HFFc6 (cell line): ENCODE measurements at regions not wholly inside any gene's neighbourhood (a gene's known extent, or its start where the extent isn't known, plus 50 kb on each side); places are given as distances from the start of the nearest gene placed in this dataset.

Experiments
- DNase-seq: peaks from one replicate; pipeline ENCODE4 v3.0.0-alpha.2; 2018
- H3K27ac Mint-ChIP-seq: 2 replicates; pipeline ENCODE4 v1.8.0; 2020; ENCODE audit warnings: mild to moderate bottlenecking, mixed read lengths
- H3K27me3 Mint-ChIP-seq: 2 replicates; pipeline ENCODE4 v1.8.0; 2021; ENCODE audit warnings: mild to moderate bottlenecking, moderate library complexity, mixed read lengths; ENCODE audit not compliant: insufficient read depth
- H3K36me3 Mint-ChIP-seq: 2 replicates; pipeline ENCODE4 v1.8.0; 2021; ENCODE audit warnings: low read depth, mixed read lengths
- H3K4me1 Mint-ChIP-seq: 2 replicates; pipeline ENCODE4 v1.8.0; 2020; ENCODE audit warnings: low read depth, mixed read lengths
- H3K4me3 Mint-ChIP-seq: 2 replicates; pipeline ENCODE4 v1.8.0; 2020; ENCODE audit warnings: mild to moderate bottlenecking, moderate library complexity, mixed read lengths
- H3K9me3 Mint-ChIP-seq: 2 replicates; pipeline ENCODE4 v1.8.0; 2020; ENCODE audit warnings: mild to moderate bottlenecking, mixed read lengths
- TF ChIP-seq, protein P1 (sequence below): fragments of 200-600 bp; sonication (generic); IDR thresholded peaks from 2 replicates; pipeline ENCODE4 v1.5.0; 2021; ENCODE audit warnings: antibody characterized with exemption, mild to moderate bottlenecking

DNA sequence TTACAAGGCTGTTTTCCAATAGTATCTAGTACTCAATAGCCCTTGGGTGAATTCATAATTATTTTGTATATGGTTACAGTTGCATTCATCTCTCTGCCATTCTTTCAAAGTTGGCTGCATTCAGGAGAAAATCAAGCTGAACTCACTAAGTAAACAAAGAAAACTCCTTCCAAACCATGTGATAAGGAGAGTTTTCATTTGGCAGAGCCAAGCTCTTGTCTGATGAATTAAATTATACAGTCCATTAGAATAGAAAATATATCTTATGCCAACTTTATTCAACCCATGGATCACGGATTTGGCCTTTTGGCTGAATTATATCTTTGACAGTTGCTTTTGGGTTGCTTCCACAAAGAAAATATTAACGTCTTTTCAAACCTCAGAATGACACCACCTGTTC is 272.3 kb upstream of the ROBO1 start:
- no peak for DNase-seq
- Mint-ChIP-seq H3K4me1 (no peaks in the 10 kb centered on the region), H3K36me3 (no peaks in the 10 kb centered on the region), H3K27ac (no peak overlapping the region), H3K9me3 (peaks cover 32% of the 10 kb centered on the region), H3K27me3 (no peaks in the 10 kb centered on the region), H3K4me3 (no peak overlapping the region)
- TF ChIP-seq, protein P1, sequence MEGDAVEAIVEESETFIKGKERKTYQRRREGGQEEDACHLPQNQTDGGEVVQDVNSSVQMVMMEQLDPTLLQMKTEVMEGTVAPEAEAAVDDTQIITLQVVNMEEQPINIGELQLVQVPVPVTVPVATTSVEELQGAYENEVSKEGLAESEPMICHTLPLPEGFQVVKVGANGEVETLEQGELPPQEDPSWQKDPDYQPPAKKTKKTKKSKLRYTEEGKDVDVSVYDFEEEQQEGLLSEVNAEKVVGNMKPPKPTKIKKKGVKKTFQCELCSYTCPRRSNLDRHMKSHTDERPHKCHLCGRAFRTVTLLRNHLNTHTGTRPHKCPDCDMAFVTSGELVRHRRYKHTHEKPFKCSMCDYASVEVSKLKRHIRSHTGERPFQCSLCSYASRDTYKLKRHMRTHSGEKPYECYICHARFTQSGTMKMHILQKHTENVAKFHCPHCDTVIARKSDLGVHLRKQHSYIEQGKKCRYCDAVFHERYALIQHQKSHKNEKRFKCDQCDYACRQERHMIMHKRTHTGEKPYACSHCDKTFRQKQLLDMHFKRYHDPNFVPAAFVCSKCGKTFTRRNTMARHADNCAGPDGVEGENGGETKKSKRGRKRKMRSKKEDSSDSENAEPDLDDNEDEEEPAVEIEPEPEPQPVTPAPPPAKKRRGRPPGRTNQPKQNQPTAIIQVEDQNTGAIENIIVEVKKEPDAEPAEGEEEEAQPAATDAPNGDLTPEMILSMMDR, result no peak

DNA sequence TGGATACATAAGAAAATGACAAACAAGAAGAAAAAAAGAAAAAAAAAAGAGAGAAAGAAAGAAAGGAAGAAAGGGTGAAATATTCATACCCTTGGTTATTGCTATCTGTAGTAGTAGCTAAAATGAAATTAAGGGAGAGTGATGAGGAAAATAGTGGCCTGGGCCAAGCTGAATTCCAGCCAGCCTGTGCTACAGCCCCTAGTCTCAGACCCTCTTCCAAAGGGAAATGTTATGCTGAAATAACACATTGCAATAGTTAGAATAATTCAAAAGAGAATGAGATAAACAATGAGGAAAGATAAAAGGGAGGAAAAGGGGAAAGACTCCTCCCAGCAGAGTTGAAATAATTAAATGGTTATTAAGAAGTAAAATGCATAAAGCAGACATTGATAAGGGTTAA is 268.4 kb upstream of the ROBO1 start:
- Mint-ChIP-seq H3K27ac (no peak overlapping the region), H3K27me3 (no peaks in the 10 kb centered on the region), H3K4me3 (no peak overlapping the region), H3K36me3 (no peaks in the 10 kb centered on the region), H3K4me1 (no peaks in the 10 kb centered on the region), H3K9me3 (peaks cover 27% of the 10 kb centered on the region)
- no peak for DNase-seq
- TF ChIP-seq, protein P1, result no peak

DNA sequence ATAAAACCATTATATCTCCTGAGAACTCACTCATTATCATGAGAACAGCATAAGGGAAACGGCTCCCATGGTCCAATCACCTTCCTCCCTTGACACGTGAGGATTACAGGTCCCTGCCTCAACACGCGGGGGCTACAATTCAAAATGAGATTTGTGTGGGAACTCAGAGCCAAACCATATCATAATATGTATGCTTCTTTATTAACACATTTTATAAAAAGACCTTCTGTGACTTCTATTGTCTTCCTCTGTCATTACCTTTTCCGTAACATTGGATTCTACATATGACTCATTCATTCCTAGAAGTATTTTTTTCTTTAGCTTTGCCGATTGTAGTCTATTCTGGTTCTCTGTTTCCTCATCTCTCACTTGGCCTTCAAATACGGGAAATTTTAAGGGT is 267.2 kb upstream of the ROBO1 start:
- no peak overlapping the region for H3K27ac Mint-ChIP-seq
- H3K4me3 Mint-ChIP-seq, result no peak overlapping the region
- H3K9me3 Mint-ChIP-seq, result peaks cover 27% of the 10 kb centered on the region
- H3K4me1 Mint-ChIP-seq, result no peaks in the 10 kb centered on the region
- no peaks in the 10 kb centered on the region for H3K36me3 Mint-ChIP-seq
- TF ChIP-seq, protein P1, result no peak
- H3K27me3 Mint-ChIP-seq, result no peaks in the 10 kb centered on the region
- no peak for DNase-seq

DNA sequence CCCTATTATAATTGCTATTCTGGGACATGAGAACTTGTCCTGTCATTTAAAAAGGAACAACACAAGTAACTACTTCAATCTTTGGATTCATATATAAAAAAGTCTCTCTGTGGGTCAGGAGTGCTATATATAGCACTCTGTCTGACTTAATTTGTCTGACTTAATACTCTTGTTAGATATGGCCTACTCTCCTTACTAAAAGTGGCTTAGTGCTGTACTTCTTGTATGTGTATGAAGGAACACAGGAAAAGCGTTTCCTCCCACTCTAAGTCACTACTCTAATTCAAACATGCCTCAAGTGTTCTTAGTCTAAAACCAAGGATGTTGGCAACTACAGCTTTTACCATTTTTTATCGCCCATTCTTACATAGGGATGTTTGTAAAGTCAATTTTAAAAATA is 255.2 kb upstream of the ROBO1 start:
- peaks cover 25% of the 10 kb centered on the region for H3K9me3 Mint-ChIP-seq
- no peak for DNase-seq
- no peak overlapping the region for H3K27ac Mint-ChIP-seq
- TF ChIP-seq, protein P1, result no peak
- no peak overlapping the region for H3K4me3 Mint-ChIP-seq
- H3K27me3 Mint-ChIP-seq, result no peaks in the 10 kb centered on the region
- H3K4me1 Mint-ChIP-seq, result no peaks in the 10 kb centered on the region
- no peaks in the 10 kb centered on the region for H3K36me3 Mint-ChIP-seq

DNA sequence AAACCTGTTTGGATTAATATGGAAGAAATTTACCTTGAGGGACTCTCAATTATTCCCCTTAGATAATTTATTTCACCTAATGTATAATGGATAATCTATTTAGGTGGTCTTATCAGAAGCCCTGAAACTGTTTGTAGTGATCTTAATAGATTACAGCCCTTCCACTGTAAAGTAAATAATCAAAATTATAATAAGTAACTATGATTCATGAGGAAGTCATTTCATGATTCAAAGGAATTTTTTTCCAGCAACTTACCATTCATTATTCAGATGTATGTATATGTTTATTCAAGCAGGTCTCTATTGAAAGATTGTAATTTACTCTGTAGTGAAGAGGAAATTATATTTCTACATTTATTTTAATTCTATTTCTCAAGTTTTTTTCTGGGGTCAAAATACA is 250.6 kb upstream of the ROBO1 start:
- Mint-ChIP-seq H3K27me3 (no peaks in the 10 kb centered on the region), H3K4me1 (no peaks in the 10 kb centered on the region), H3K36me3 (no peaks in the 10 kb centered on the region), H3K4me3 (no peak overlapping the region), H3K27ac (no peak overlapping the region), H3K9me3 (peaks cover 29% of the 10 kb centered on the region)
- TF ChIP-seq, protein P1, result no peak
- DNase-seq, result no peak

DNA sequence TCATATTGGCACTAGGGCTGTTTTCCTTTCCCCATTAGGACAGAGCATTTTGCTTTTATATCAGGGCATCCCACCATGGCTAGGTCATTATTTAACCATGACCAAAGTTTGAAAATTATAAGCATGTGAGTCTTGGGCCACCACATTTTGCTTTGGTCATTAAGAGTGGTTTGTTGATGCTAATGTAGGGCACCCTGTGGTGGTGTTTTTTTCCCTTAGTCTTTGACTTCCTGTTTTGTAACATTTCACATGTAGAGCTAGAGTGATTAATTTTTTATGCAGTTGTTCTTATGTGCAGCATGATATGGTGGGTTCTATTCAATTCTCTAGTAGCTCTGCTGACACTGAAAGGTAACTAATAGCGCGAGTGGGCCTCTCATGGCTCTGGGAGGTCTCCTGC is 249.6 kb upstream of the ROBO1 start:
- H3K36me3 Mint-ChIP-seq, result no peaks in the 10 kb centered on the region
- H3K4me1 Mint-ChIP-seq, result no peaks in the 10 kb centered on the region
- no peak overlapping the region for H3K27ac Mint-ChIP-seq
- TF ChIP-seq, protein P1, result no peak
- no peak for DNase-seq
- peaks cover 27% of the 10 kb centered on the region for H3K9me3 Mint-ChIP-seq
- no peaks in the 10 kb centered on the region for H3K27me3 Mint-ChIP-seq
- no peak overlapping the region for H3K4me3 Mint-ChIP-seq
